ENCODE measurements at regions not wholly inside any gene's neighbourhood (a gene's known extent, or its start where the extent isn't known, plus 50 kb on each side); places are given as distances from the start of the nearest gene placed in this dataset.

GRCh38 chr13:48178126-48178525 lies 54.9 kb upstream of the ITM2B start:
- TF ChIP-seq MYC (IDR thresholded peaks at IDR 0.05; ENCODE audit: low read depth, low read length), result no peak
- TF ChIP-seq, protein P1, sequence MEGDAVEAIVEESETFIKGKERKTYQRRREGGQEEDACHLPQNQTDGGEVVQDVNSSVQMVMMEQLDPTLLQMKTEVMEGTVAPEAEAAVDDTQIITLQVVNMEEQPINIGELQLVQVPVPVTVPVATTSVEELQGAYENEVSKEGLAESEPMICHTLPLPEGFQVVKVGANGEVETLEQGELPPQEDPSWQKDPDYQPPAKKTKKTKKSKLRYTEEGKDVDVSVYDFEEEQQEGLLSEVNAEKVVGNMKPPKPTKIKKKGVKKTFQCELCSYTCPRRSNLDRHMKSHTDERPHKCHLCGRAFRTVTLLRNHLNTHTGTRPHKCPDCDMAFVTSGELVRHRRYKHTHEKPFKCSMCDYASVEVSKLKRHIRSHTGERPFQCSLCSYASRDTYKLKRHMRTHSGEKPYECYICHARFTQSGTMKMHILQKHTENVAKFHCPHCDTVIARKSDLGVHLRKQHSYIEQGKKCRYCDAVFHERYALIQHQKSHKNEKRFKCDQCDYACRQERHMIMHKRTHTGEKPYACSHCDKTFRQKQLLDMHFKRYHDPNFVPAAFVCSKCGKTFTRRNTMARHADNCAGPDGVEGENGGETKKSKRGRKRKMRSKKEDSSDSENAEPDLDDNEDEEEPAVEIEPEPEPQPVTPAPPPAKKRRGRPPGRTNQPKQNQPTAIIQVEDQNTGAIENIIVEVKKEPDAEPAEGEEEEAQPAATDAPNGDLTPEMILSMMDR (IDR thresholded peaks at IDR 0.05; ENCODE audit: extremely low read depth in 1 of 2, insufficient read depth in 1 of 2, low read depth in 1 of 2, low read length in 2 of 2), result no peak
- TF ChIP-seq POLR2AphosphoS5 (IDR thresholded peaks at IDR 0.05; ENCODE audit: insufficient read depth, low read depth, low read length), result no peak
- TF ChIP-seq FOS (IDR thresholded peaks at IDR 0.05; ENCODE audit: borderline replicate concordance, insufficient read depth, low read length), result no peak
- no peak for TF ChIP-seq POLR2A (IDR thresholded peaks at IDR 0.05; ENCODE audit: low read depth, low read length)
- no peak for TF ChIP-seq GATA2 (IDR thresholded peaks at IDR 0.05; ENCODE audit: insufficient read depth, insufficient read length, low read depth, low read length)
- TF ChIP-seq EZH2 (IDR thresholded peaks at IDR 0.05; ENCODE audit: borderline replicate concordance, low read depth, low read length, severe bottlenecking), result no peak
